Vagina (tissue), 2 donors: ENCODE measurements at regions not wholly inside any gene's neighbourhood (a gene's known extent, or its start where the extent isn't known, plus 50 kb on each side); places are given as distances from the start of the nearest gene placed in this dataset.

Experiments
- CTCF ChIP-seq, 3 experiments: fragments of 450-650 bp in 2 of 3; fragments of 200-600 bp in 1 of 3; sonication (generic) in 1 of 3; IDR thresholded peaks; one replicate each; pipeline ENCODE4 v1.5.1; 2017 to 2019; ENCODE audit warnings: antibody characterized with exemption in 3 of 3, mild to moderate bottlenecking in 2 of 3, moderate library complexity in 2 of 3
- POLR2A ChIP-seq, 2 donors: fragments of 450-650 bp; IDR thresholded peaks; one replicate each; pipeline ENCODE4 v1.6.1; 2017; ENCODE audit warnings: antibody characterized with exemption in 2 of 2, mild to moderate bottlenecking in 2 of 2, moderate library complexity in 2 of 2
- POLR2AphosphoS5 ChIP-seq, 2 donors: sonication (generic); formaldehyde crosslinking; IDR thresholded peaks; one replicate each; pipeline ENCODE4 v1.9.0; 2017; ENCODE audit warnings: antibody characterized with exemption in 2 of 2, mild to moderate bottlenecking in 2 of 2, low read depth in 1 of 2; ENCODE audit not compliant: insufficient read depth in 1 of 2

- TF ChIP-seq POLR2A (IDR thresholded peaks at IDR 0.05) (no peak), CTCF (IDR thresholded peaks at IDR 0.05) (no peak), POLR2AphosphoS5 (IDR thresholded peaks at IDR 0.05; ENCODE audit: insufficient read depth in 1 of 2, low read depth in 1 of 2) (no peak)
Measured at GRCh38 chr2:217216982-217217381, 357.1 kb upstream of the TNP1 start.
